Keratinocyte (primary cell): ENCODE measurements at regions not wholly inside any gene's neighbourhood (a gene's known extent, or its start where the extent isn't known, plus 50 kb on each side); places are given as distances from the start of the nearest gene placed in this dataset.
A peak's percentile ranks its signal among the peaks of the same experiment; 100 is the strongest.
"Not testable (repeated sequence)": the region's sequence is repeated elsewhere in the genome, so short reads cannot be mapped to it uniquely, and the experiment has no call there.

Experiments
- DNase-seq: peaks from one replicate; pipeline ENCODE4 v3.0.0-alpha.2; 2011; ENCODE audit warnings: low read depth, missing footprints, low spot score
- FAIRE-seq: peaks from 2 replicates; lab custom pipeline; 2011; peaks lifted over from hg19 to GRCh38; lab: Jason Lieb, UNC
- H2AFZ ChIP-seq: 2 replicates; pipeline ENCODE4 v1.6.0; 2012; ENCODE audit warnings: low read length, control low read depth, inconsistent platforms; ENCODE audit not compliant: control insufficient read depth
- H3K27ac ChIP-seq: 2 replicates; pipeline ENCODE4 v1.5.1; 2011; ENCODE audit warnings: low read length; ENCODE audit not compliant: control insufficient read depth, insufficient read depth
- H3K27me3 ChIP-seq: 3 replicates; pipeline ENCODE4 v1.6.0; 2011; ENCODE audit warnings: low read length; ENCODE audit not compliant: control insufficient read depth, insufficient read depth; ENCODE audit errors: extremely low read depth
- H3K36me3 ChIP-seq, 2 experiments: 2 replicates in 1 of 2; 3 replicates in 1 of 2; pipeline ENCODE4 v1.5.1; 2011; ENCODE audit warnings: low read length in 2 of 2, mild to moderate bottlenecking in 1 of 2; ENCODE audit not compliant: control insufficient read depth in 2 of 2, insufficient read depth in 2 of 2; ENCODE audit errors: extremely low read depth in 1 of 2
- H3K4me1 ChIP-seq: 3 replicates; pipeline ENCODE4 v1.5.1; 2011; ENCODE audit warnings: low read length; ENCODE audit not compliant: control insufficient read depth, insufficient read depth; ENCODE audit errors: extremely low read depth
- H3K4me2 ChIP-seq: 3 replicates; pipeline ENCODE4 v1.6.0; 2011; ENCODE audit warnings: low read depth, low read length; ENCODE audit not compliant: control insufficient read depth, insufficient read depth; ENCODE audit errors: extremely low read depth
- H3K4me3 ChIP-seq, 3 experiments: fragments of 200-600 bp in 1 of 3; sonication (generic) in 1 of 3; 2 replicates in 2 of 3; 3 replicates in 1 of 3; pipeline ENCODE4 v1.5.1; 2011 to 2016; ENCODE audit warnings: low read length in 3 of 3, mild to moderate bottlenecking in 3 of 3, control low read depth in 2 of 3, inconsistent platforms in 1 of 3, low read depth in 1 of 3, mixed read lengths in 1 of 3, mixed run types in 1 of 3, moderate library complexity in 1 of 3; ENCODE audit not compliant: control insufficient read depth in 2 of 3, insufficient read depth in 2 of 3; ENCODE audit errors: extremely low read depth in 1 of 3
- H3K79me2 ChIP-seq: 2 replicates; pipeline ENCODE4 v1.6.0; 2012; ENCODE audit warnings: low read length; ENCODE audit not compliant: control insufficient read depth, insufficient read depth
- H3K9ac ChIP-seq: 3 replicates; pipeline ENCODE4 v1.6.0; 2011; ENCODE audit warnings: low read length; ENCODE audit not compliant: control insufficient read depth, insufficient read depth; ENCODE audit errors: extremely low read depth
- H3K9me1 ChIP-seq: 3 replicates; pipeline ENCODE4 v1.6.0; 2011; ENCODE audit warnings: low read length; ENCODE audit not compliant: control insufficient read depth, insufficient read depth; ENCODE audit errors: extremely low read depth
- H3K9me3 ChIP-seq: 2 replicates; pipeline ENCODE4 v1.5.1; 2012; ENCODE audit warnings: low read depth, low read length; ENCODE audit not compliant: control insufficient read depth
- H4K20me1 ChIP-seq: 3 replicates; pipeline ENCODE4 v1.6.0; 2011; ENCODE audit warnings: low read length; ENCODE audit not compliant: control insufficient read depth, insufficient read depth; ENCODE audit errors: extremely low read depth
- EZH2 ChIP-seq: IDR thresholded peaks from one replicate; pipeline ENCODE4 v1.6.1; 2012; ENCODE audit warnings: inconsistent platforms, mild to moderate bottlenecking, low read length, moderate library complexity
- dilution Hi-C: fragments of 300-500 bp; cut with MboI; formaldehyde crosslinking; loops from one replicate; pipeline ENCODE4 v1.7.0; 2020; ENCODE audit warnings: low sequenced_read_pairs; ENCODE audit not compliant: extremely low pct_ligation_motif_present
- TF ChIP-seq, protein P1 (sequence below), 3 experiments: IDR thresholded peaks in 1 of 3; conservative IDR thresholded peaks in 1 of 3; optimal IDR thresholded peaks in 1 of 3; 2 replicates in 2 of 3; 3 replicates in 1 of 3; pipeline versions ENCODE3 to v1.5.1; 2011; ENCODE audit warnings: low read length in 3 of 3, mild to moderate bottlenecking in 3 of 3, moderate library complexity in 2 of 3, control low read depth in 1 of 3, inconsistent platforms in 1 of 3; ENCODE audit not compliant: insufficient read depth in 2 of 3; ENCODE audit errors: extremely low read depth in 1 of 3

DNA sequence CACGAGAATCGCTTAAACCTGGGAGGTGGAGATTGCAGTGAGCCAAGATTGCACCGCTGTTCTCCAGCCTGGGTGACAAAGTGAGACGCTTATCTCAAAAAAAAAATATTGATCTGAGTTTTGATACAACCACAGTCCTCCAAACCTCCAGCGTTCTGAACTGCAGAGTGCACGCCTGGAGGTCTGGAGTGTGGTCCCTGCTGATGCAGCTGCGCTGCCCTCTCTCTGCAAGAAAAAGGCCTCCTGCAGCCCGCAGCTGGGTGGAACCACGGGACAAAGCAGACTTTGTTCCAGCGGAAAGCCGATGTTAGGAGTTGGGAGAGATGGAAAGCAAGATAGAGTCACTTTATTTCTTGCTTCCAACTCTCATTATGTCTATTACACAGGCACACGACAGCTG, 144.9 kb upstream of the SOD1 start:
- Histone ChIP-seq H3K79me2 (no peaks in the 10 kb centered on the region), H4K20me1 (no peaks in the 10 kb centered on the region), H3K4me3 (no peak overlapping the region), H3K27ac (no peak overlapping the region), H2AFZ (no peak overlapping the region), H3K9me3 (no peaks in the 10 kb centered on the region), H3K9ac (no peak overlapping the region), H3K27me3 (no peaks in the 10 kb centered on the region), H3K36me3 (no peaks in the 10 kb centered on the region), H3K4me1 (peaks cover 7% of the 10 kb centered on the region), H3K4me2 (no peak overlapping the region), H3K9me1 (no peaks in the 10 kb centered on the region)
- FAIRE-seq = no peak
- dilution Hi-C loops = no loop called here
- TF ChIP-seq, protein P1, sequence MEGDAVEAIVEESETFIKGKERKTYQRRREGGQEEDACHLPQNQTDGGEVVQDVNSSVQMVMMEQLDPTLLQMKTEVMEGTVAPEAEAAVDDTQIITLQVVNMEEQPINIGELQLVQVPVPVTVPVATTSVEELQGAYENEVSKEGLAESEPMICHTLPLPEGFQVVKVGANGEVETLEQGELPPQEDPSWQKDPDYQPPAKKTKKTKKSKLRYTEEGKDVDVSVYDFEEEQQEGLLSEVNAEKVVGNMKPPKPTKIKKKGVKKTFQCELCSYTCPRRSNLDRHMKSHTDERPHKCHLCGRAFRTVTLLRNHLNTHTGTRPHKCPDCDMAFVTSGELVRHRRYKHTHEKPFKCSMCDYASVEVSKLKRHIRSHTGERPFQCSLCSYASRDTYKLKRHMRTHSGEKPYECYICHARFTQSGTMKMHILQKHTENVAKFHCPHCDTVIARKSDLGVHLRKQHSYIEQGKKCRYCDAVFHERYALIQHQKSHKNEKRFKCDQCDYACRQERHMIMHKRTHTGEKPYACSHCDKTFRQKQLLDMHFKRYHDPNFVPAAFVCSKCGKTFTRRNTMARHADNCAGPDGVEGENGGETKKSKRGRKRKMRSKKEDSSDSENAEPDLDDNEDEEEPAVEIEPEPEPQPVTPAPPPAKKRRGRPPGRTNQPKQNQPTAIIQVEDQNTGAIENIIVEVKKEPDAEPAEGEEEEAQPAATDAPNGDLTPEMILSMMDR (optimal IDR thresholded peaks at IDR 0.05 in 1 of 3, IDR thresholded peaks at IDR 0.05 in 1 of 3, conservative IDR thresholded peaks at IDR 0.05 in 1 of 3; ENCODE audit: extremely low read depth in 1 of 3, insufficient read depth in 2 of 3, low read length in 3 of 3) = peak; percentile 8 to 36 (median 35)
- no peak for TF ChIP-seq EZH2
- DNase-seq = no peak

DNA sequence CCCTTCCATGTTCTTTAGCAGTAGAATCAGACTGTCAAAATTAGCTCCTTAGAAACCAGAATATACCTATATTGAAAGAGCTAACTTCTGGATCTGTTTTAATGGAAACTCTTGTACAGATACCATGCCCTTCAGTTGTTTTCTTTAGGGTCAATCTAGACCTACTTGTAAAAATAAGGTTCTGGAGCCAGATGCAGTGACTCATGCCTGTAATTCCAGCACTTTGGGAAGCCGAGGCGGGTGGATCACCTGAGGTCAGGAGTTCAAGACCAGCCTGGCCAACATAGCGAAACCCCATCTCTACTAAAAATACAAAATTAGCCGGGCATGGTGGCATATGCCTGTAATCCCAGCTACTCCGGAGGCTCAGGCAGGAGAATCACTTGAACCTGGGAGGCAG, 146.0 kb upstream of the SOD1 start:
- DNase-seq, H3K4me3 ChIP-seq, H2AFZ ChIP-seq, H3K79me2 ChIP-seq, H4K20me1 ChIP-seq, dilution Hi-C loops, H3K9me1 ChIP-seq, H3K27me3 ChIP-seq, H3K9me3 ChIP-seq, H3K4me2 ChIP-seq, FAIRE-seq, H3K27ac ChIP-seq, H3K9ac ChIP-seq, H3K36me3 ChIP-seq: not testable (repeated sequence)
- H3K4me1 ChIP-seq = peaks cover 14% of the 10 kb centered on the region

DNA sequence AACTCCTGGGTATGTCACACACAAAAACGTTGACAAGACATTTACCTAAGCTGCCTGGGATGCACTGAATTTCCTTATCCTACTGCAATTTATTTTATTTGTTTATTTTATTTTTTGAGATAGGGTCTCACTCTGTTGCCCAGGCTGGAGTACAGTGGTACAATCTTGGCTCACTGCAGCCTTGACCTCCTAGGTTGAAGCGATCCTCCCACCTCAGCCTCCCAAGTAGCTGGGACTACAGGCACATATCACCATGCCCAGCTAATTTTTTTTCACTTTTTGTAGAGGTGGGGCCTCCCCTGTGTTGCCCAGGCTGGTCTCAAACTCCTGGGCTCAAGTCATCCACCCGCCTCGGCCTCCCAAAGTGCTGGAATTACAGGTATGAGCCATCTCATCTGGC, 147.5 kb upstream of the SOD1 start:
- H2AFZ ChIP-seq, H3K36me3 ChIP-seq, DNase-seq, H3K9me1 ChIP-seq, H3K27ac ChIP-seq, H3K9me3 ChIP-seq, H3K79me2 ChIP-seq, H3K4me2 ChIP-seq, H3K9ac ChIP-seq, H3K27me3 ChIP-seq, H3K4me3 ChIP-seq, FAIRE-seq, dilution Hi-C loops, H4K20me1 ChIP-seq: not testable (repeated sequence)
- peaks cover 14% of the 10 kb centered on the region for H3K4me1 ChIP-seq
